ENCODE measurements at regions not wholly inside any gene's neighbourhood (a gene's known extent, or its start where the extent isn't known, plus 50 kb on each side); places are given as distances from the start of the nearest gene placed in this dataset.

DNA sequence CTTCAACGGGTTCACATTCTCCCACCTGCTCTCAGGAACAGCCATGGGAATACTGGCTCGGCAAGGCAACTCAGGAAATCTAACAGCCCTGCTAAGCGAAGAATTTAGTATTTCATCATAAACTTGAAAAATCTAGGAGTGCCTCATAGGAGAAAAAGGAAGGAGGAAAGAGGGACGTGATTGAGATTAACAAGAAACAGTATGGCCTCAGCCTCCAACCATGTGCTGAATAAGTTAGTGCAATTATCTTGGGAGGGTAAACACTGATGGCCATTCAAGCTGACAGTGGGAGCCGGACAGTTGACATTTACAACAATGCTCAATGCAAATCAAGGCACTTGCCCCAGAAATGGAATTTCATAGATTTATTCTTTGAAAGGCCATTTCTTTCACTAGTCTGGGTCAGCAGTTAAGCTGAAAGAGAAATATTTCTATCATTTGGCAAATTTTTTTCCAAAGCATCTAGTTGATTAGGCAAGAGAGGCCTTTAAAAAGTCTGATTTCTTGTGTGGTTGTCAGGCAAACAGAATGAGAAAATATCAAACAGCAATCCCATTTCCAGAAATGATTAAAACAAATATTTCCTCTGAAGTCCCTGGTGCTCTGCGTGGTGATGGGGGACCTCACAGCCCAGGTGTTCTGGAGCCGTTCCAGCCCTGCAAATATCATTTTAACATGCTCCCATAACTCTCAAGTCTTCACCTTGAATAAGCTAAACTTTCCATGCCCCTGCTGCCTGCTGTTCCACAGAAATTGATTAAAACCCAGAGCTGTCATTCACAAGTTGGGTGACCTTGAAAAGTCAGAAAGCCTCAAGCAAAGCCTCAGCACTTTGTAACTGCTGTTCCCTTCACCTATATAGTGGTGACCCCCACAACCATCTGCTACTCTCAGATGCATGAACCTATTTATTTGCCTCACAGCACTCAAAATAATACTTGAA, 121.6 kb downstream of the PHLDA1 start:
- H3K27me3 Mint-ChIP-seq = peaks cover 0 to 10% (median 0%) of the 10 kb centered on the region in 5 donors
- ChIA-PET CTCF (interaction anchor here (0.9 kb wide), 1 partner anchor 127 kb away, joined by 3 read pairs; no protein-coding TSS in a partner anchor), POLR2A (no interaction called here)
- H3K27ac Mint-ChIP-seq = no peak overlapping the region
- DNase-seq (no peak), ATAC-seq (no peak)
- intact Hi-C loops (cut with micrococcal nuclease) = no loop called here
- no peaks in the 10 kb centered on the region for H3K4me1 ChIP-seq (ENCODE audit: control insufficient read depth in 2 of 2, insufficient read depth in 2 of 2, low read length in 2 of 2)
- H3K36me3 Mint-ChIP-seq = peaks cover 0 to 2% (median 0%) of the 10 kb centered on the region in 5 donors
- peaks cover 0 to 2% (median 0%) of the 10 kb centered on the region in 11 donors for H3K9me3 Mint-ChIP-seq
- no peaks in the 10 kb centered on the region for H3K9me3 ChIP-seq (ENCODE audit: control insufficient read depth in 2 of 3, low read length in 3 of 3)
- no peak overlapping the region for H3K4me3 ChIP-seq (ENCODE audit: low read length)
- peaks cover 0 to 9% (median 0%) of the 10 kb centered on the region in 7 donors for H3K4me1 Mint-ChIP-seq
- H3K36me3 ChIP-seq (ENCODE audit: control insufficient read depth in 2 of 3, insufficient read depth in 3 of 3, low read length in 3 of 3) = no peaks in the 10 kb centered on the region
- no peaks in the 10 kb centered on the region for H3K27me3 ChIP-seq (ENCODE audit: control insufficient read depth in 2 of 2, insufficient read depth in 2 of 2, low read length in 2 of 2)
- H3K27ac ChIP-seq (ENCODE audit: low read depth, low read length) = no peak overlapping the region
- no peak overlapping the region for H3K4me3 Mint-ChIP-seq

DNA sequence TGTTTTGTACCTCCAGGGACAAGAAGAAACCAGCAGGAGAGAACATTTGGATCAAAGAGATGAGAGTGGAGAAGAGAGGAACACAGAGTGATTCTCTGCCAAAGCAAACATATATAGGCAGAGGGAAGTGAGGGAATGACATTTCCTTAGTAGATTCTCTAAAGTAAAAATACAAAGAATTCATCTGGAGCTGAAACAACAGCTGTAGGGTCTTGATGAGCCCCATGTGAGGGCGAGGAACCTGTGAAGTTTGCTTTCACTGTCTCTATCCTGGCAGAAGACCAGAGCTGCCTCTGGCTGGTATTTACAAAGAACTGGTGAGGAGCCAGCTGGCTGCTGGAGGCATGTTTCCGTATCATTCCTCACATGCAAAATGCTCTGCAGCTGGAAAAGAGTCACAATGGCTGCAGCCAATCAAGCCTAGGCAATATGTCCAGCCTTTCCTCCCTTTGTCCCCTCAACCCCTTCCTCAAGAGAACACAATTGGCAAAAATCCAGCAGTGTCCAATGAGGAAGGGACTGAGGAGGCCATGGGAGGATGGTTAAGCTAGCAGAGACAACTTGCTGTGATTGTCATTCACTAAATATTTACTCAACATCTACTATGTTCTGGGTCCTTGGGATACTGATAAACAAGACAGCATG, 122.5 kb downstream of the PHLDA1 start:
- DNase-seq = no peak
- Histone ChIP-seq H3K9me3 (ENCODE audit: control insufficient read depth in 2 of 3, low read length in 3 of 3) (no peaks in the 10 kb centered on the region), H3K4me1 (ENCODE audit: control insufficient read depth in 2 of 2, insufficient read depth in 2 of 2, low read length in 2 of 2) (no peaks in the 10 kb centered on the region), H3K36me3 (ENCODE audit: control insufficient read depth in 2 of 3, insufficient read depth in 3 of 3, low read length in 3 of 3) (no peaks in the 10 kb centered on the region), H3K27ac (ENCODE audit: low read depth, low read length) (no peak overlapping the region), H3K4me3 (ENCODE audit: low read length) (no peak overlapping the region), H3K27me3 (ENCODE audit: control insufficient read depth in 2 of 2, insufficient read depth in 2 of 2, low read length in 2 of 2) (no peaks in the 10 kb centered on the region)
- no peak for ATAC-seq
- peaks cover 0 to 9% (median 0%) of the 10 kb centered on the region in 7 donors for H3K4me1 Mint-ChIP-seq
- CTCF ChIA-PET = no interaction called here
- no peak overlapping the region for H3K27ac Mint-ChIP-seq
- intact Hi-C loops (cut with micrococcal nuclease) = no loop called here
- H3K9me3 Mint-ChIP-seq = peaks cover 0 to 2% (median 0%) of the 10 kb centered on the region in 11 donors
- no peak overlapping the region for H3K4me3 Mint-ChIP-seq
- H3K36me3 Mint-ChIP-seq = peaks cover 0 to 2% (median 0%) of the 10 kb centered on the region in 5 donors
- POLR2A ChIA-PET = no interaction called here
- H3K27me3 Mint-ChIP-seq = peaks cover 0 to 10% (median 0%) of the 10 kb centered on the region in 5 donors

DNA sequence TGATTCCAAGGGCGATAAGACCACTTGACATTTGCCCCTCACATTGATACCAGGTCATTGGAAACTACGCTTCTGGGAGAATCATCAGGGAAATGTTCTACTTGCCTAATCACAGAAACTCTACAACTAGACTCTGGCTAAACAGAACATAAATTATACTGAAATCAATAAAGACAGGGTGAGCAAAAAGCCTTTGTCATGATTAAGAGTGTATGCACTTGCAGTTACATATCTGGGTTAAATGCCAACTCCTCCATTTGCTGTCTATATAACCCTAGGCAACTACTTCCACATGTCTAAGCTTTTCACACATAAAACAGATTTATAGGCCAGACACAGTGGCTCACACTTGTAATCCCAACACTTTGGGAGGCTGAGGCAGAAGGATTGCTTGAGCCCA, 125.7 kb downstream of the PHLDA1 start:
- Histone ChIP-seq H3K36me3 (ENCODE audit: control insufficient read depth in 2 of 3, insufficient read depth in 3 of 3, low read length in 3 of 3) (no peaks in the 10 kb centered on the region), H3K4me1 (ENCODE audit: control insufficient read depth in 2 of 2, insufficient read depth in 2 of 2, low read length in 2 of 2) (no peaks in the 10 kb centered on the region), H3K9me3 (ENCODE audit: control insufficient read depth in 2 of 3, low read length in 3 of 3) (no peaks in the 10 kb centered on the region), H3K27me3 (ENCODE audit: control insufficient read depth in 2 of 2, insufficient read depth in 2 of 2, low read length in 2 of 2) (no peaks in the 10 kb centered on the region), H3K27ac (ENCODE audit: low read depth, low read length) (no peak overlapping the region), H3K4me3 (ENCODE audit: low read length) (no peak overlapping the region)
- H3K4me1 Mint-ChIP-seq = no peaks in the 10 kb centered on the region
- H3K4me3 Mint-ChIP-seq = no peak overlapping the region
- H3K27me3 Mint-ChIP-seq = peaks cover 0 to 19% (median 0%) of the 10 kb centered on the region in 5 donors
- peaks cover 0 to 2% (median 0%) of the 10 kb centered on the region in 11 donors for H3K9me3 Mint-ChIP-seq
- ChIA-PET CTCF (no interaction called here), POLR2A (no interaction called here)
- H3K36me3 Mint-ChIP-seq = peaks cover 0 to 2% (median 0%) of the 10 kb centered on the region in 5 donors
- intact Hi-C loops (cut with micrococcal nuclease) = no loop called here
- ATAC-seq = no peak
- H3K27ac Mint-ChIP-seq = no peak overlapping the region
- no peak for DNase-seq

DNA sequence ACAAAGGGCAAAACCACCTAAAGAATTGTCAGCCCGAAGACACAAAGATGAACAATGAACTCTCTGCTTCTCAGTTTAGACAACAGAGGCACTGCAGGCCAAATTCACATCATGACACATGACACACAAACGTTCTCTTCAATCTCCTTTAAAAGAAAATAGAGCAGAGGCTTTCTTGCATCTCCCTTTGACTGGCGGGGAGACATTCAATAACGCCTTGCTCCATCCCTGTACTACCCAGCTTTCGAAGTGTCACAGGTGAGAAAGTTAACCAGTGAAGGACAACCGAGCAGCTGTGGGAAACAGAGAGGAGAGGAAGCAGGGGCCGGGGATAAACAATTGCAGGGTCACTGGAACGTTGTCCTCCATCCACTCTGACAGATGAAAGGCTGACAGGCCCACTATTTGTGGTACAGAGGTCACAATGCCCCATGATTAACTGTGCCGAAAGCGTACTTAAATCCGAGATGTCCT, 130.8 kb downstream of the PHLDA1 start:
- H3K27me3 Mint-ChIP-seq = peaks cover 0 to 30% (median 3%) of the 10 kb centered on the region in 5 donors
- H3K4me3 ChIP-seq (ENCODE audit: low read length) = no peak overlapping the region
- H3K4me1 Mint-ChIP-seq = no peaks in the 10 kb centered on the region
- no peak for ATAC-seq
- peaks cover 0 to 1% (median 0%) of the 10 kb centered on the region in 11 donors for H3K9me3 Mint-ChIP-seq
- POLR2A ChIA-PET = no interaction called here
- no peak overlapping the region for H3K27ac Mint-ChIP-seq
- no peak overlapping the region for H3K4me3 Mint-ChIP-seq
- DNase-seq = no peak
- H3K36me3 Mint-ChIP-seq = no peaks in the 10 kb centered on the region
- H3K9me3 ChIP-seq (ENCODE audit: control insufficient read depth in 2 of 3, low read length in 3 of 3) = no peaks in the 10 kb centered on the region
- H3K4me1 ChIP-seq (ENCODE audit: control insufficient read depth in 2 of 2, insufficient read depth in 2 of 2, low read length in 2 of 2) = no peaks in the 10 kb centered on the region
- H3K36me3 ChIP-seq (ENCODE audit: control insufficient read depth in 2 of 3, insufficient read depth in 3 of 3, low read length in 3 of 3) = no peaks in the 10 kb centered on the region
- CTCF ChIA-PET = interaction anchor here (0.6 kb wide), 1 partner anchor 134 kb away, joined by 6 read pairs; no protein-coding TSS in a partner anchor
- intact Hi-C loops (cut with micrococcal nuclease) = no loop called here
- no peaks in the 10 kb centered on the region for H3K27me3 ChIP-seq (ENCODE audit: control insufficient read depth in 2 of 2, insufficient read depth in 2 of 2, low read length in 2 of 2)
- no peak overlapping the region for H3K27ac ChIP-seq (ENCODE audit: low read depth, low read length)

DNA sequence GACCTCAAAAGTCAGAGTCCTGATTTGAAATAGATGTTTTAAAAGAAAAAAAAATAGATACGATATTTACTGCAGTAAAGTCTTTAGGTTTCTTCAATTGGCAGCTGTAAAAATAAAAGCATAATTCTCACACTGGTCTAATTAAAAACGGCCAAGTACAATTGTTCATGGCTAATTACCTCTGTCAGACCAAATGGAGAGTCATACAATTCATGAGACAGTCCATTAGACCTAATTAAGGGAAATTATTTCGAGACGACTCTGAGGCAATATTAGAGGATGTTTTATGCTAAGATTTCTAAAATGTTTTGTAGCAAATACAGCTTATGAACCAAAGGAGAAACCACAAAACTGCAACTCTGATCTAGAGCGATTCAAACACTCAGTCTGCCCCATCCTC, 131.3 kb downstream of the PHLDA1 start:
- Histone ChIP-seq H3K27me3 (ENCODE audit: control insufficient read depth in 2 of 2, insufficient read depth in 2 of 2, low read length in 2 of 2) (no peaks in the 10 kb centered on the region), H3K27ac (ENCODE audit: low read depth, low read length) (no peak overlapping the region), H3K4me1 (ENCODE audit: control insufficient read depth in 2 of 2, insufficient read depth in 2 of 2, low read length in 2 of 2) (no peaks in the 10 kb centered on the region), H3K36me3 (ENCODE audit: control insufficient read depth in 2 of 3, insufficient read depth in 3 of 3, low read length in 3 of 3) (no peaks in the 10 kb centered on the region), H3K4me3 (ENCODE audit: low read length) (no peak overlapping the region), H3K9me3 (ENCODE audit: control insufficient read depth in 2 of 3, low read length in 3 of 3) (no peaks in the 10 kb centered on the region)
- ChIA-PET CTCF (interaction anchor here (0.6 kb wide), 1 partner anchor 134 kb away, joined by 6 read pairs; no protein-coding TSS in a partner anchor), POLR2A (no interaction called here)
- intact Hi-C loops (cut with micrococcal nuclease) = no loop called here
- Mint-ChIP-seq H3K9me3 (peaks cover 0 to 1% (median 0%) of the 10 kb centered on the region in 11 donors), H3K4me1 (no peaks in the 10 kb centered on the region), H3K27me3 (peaks cover 0 to 30% (median 5%) of the 10 kb centered on the region in 5 donors), H3K36me3 (no peaks in the 10 kb centered on the region), H3K27ac (no peak overlapping the region), H3K4me3 (no peak overlapping the region)
- ATAC-seq (no peak), DNase-seq (no peak)

DNA sequence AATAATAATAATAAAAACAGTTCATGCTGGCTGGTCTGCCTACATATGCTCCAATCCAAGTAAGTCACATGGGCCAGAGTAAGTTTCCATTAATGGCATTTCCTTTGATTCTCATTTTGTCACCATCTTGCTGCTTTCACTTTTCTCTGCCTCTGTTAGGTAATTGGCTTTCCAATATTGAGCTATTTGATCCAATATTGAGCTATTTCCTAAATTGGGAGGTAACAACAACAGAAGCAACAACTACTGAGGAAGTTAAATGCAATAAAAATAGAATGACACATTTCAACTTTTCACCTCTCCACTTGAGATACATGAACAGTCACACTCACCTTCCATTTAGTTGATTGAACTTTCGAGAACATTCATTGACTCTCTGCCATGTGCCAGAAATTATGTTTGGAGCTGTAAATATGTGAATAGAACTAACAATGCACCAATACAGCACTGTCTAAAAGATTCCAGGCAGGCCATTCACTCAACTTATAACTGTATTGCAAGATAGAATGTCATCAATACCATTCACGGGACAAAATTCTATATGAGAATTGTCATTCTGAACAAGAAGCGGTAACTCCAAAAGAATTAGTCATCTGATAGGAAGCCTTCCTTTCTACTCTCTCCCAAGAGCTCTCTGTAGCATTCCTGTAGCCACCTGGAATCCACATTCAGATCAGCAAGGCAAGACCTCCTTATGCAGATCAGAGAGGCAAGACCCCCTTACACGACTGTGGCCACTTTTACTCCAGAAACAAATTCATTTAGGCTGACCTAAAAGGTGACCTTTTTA, 136.4 kb downstream of the PHLDA1 start:
- Mint-ChIP-seq H3K4me3 (no peak overlapping the region), H3K4me1 (no peaks in the 10 kb centered on the region), H3K27ac (no peak overlapping the region), H3K36me3 (no peaks in the 10 kb centered on the region), H3K9me3 (peaks cover 0 to 1% (median 0%) of the 10 kb centered on the region in 11 donors), H3K27me3 (peaks cover 4 to 34% (median 6%) of the 10 kb centered on the region in 5 donors)
- intact Hi-C loops (cut with micrococcal nuclease) = no loop called here
- no peaks in the 10 kb centered on the region for H3K36me3 ChIP-seq (ENCODE audit: control insufficient read depth in 2 of 3, insufficient read depth in 3 of 3, low read length in 3 of 3)
- DNase-seq = no peak
- no peaks in the 10 kb centered on the region for H3K4me1 ChIP-seq (ENCODE audit: control insufficient read depth in 2 of 2, insufficient read depth in 2 of 2, low read length in 2 of 2)
- H3K27ac ChIP-seq (ENCODE audit: low read depth, low read length) = no peak overlapping the region
- POLR2A ChIA-PET = no interaction called here
- CTCF ChIA-PET = no interaction called here
- H3K9me3 ChIP-seq (ENCODE audit: control insufficient read depth in 2 of 3, low read length in 3 of 3) = no peaks in the 10 kb centered on the region
- no peak for ATAC-seq
- no peak overlapping the region for H3K4me3 ChIP-seq (ENCODE audit: low read length)
- H3K27me3 ChIP-seq (ENCODE audit: control insufficient read depth in 2 of 2, insufficient read depth in 2 of 2, low read length in 2 of 2) = no peaks in the 10 kb centered on the region

Measured in naive thymus-derived CD4-positive, alpha-beta T cell (primary cell).